BLaER1 treated with 17β-estradiol and CSF1 and Interleukin-3, amounts not matched to agents 10 nM and 100 nM (cell line): ENCODE measurements at regions not wholly inside any gene's neighbourhood (a gene's known extent, or its start where the extent isn't known, plus 50 kb on each side); places are given as distances from the start of the nearest gene placed in this dataset.

Experiments
- H3K27ac ChIP-seq, 11 experiments: shearing (Covaris generic); formaldehyde crosslinking; 2 replicates each; pipeline ENCODE4 v1.8.1; 2022
- H3K27me3 ChIP-seq, 11 experiments: shearing (Covaris generic); formaldehyde crosslinking; 2 replicates each; pipeline ENCODE4 v1.8.1; 2022
- H3K36me3 ChIP-seq, 11 experiments: shearing (Covaris generic); formaldehyde crosslinking; 2 replicates each; pipeline ENCODE4 v1.8.1; 2022
- H3K4me1 ChIP-seq, 10 experiments: shearing (Covaris generic); formaldehyde crosslinking; 2 replicates each; pipeline ENCODE4 v1.8.1; 2022
- H3K4me2 ChIP-seq, 11 experiments: shearing (Covaris generic); formaldehyde crosslinking; 2 replicates each; pipeline ENCODE4 v1.8.1; 2022
- H3K4me3 ChIP-seq, 10 experiments: shearing (Covaris generic); formaldehyde crosslinking; 2 replicates each; pipeline ENCODE4 v1.8.1; 2022
- H3K9ac ChIP-seq, 11 experiments: shearing (Covaris generic); formaldehyde crosslinking; 2 replicates each; pipeline ENCODE4 v1.8.1; 2022
- H3K9me3 ChIP-seq, 11 experiments: shearing (Covaris generic); formaldehyde crosslinking; replicated peaks in 1 of 11; 2 replicates each; pipeline ENCODE4 v1.8.1; 2022
- H4K20me1 ChIP-seq, 11 experiments: shearing (Covaris generic); formaldehyde crosslinking; 2 replicates each; pipeline ENCODE4 v1.8.1; 2022
- Cebpa-rat ChIP-seq, 11 experiments: shearing (Covaris generic); IDR thresholded peaks; 2 replicates each; pipeline ENCODE4 v1.8.1; 2022

GRCh38 chr11:134633276-134633675 is 221.2 kb upstream of the B3GAT1 start:
- TF ChIP-seq Cebpa-rat (IDR thresholded peaks at IDR 0.05), result no peak
- Histone ChIP-seq H3K4me2 (no peak overlapping the region), H3K4me1 (peaks cover 0 to 12% (median 3%) of the 10 kb centered on the region in 10 experiments; a peak in 8 of 20 replicates), H3K27me3 (no peaks in the 10 kb centered on the region), H3K27ac (no peak overlapping the region), H3K4me3 (no peak overlapping the region), H3K9ac (no peak overlapping the region), H3K9me3 (no peaks in the 10 kb centered on the region), H4K20me1 (peaks cover 0 to 8% (median 0%) of the 10 kb centered on the region in 11 experiments; a peak in 4 of 22 replicates), H3K36me3 (no peaks in the 10 kb centered on the region)

- Histone ChIP-seq H3K27ac (no peak overlapping the region), H3K9me3 (no peaks in the 10 kb centered on the region), H3K36me3 (no peaks in the 10 kb centered on the region), H3K4me2 (no peak overlapping the region), H3K27me3 (no peaks in the 10 kb centered on the region), H4K20me1 (peaks cover 0 to 8% (median 0%) of the 10 kb centered on the region in 11 experiments; a peak in 4 of 22 replicates), H3K4me1 (peaks cover 0 to 12% (median 3%) of the 10 kb centered on the region in 10 experiments; a peak in 8 of 20 replicates), H3K9ac (no peak overlapping the region), H3K4me3 (no peak overlapping the region)
- no peak for TF ChIP-seq Cebpa-rat (IDR thresholded peaks at IDR 0.05)
Observed at GRCh38 chr11:134632347-134633119, 220.5 kb upstream of the B3GAT1 start.

GRCh38 chr11:134630861-134631260 is 218.8 kb upstream of the B3GAT1 start:
- Histone ChIP-seq H3K9ac (no peak overlapping the region), H3K27me3 (no peaks in the 10 kb centered on the region), H3K4me3 (no peak overlapping the region), H3K9me3 (no peaks in the 10 kb centered on the region), H3K27ac (no peak overlapping the region), H3K36me3 (no peaks in the 10 kb centered on the region), H3K4me2 (no peak overlapping the region), H4K20me1 (peaks cover 0 to 8% (median 0%) of the 10 kb centered on the region in 11 experiments; a peak in 3 of 22 replicates), H3K4me1 (peaks cover 0 to 8% (median 2%) of the 10 kb centered on the region in 10 experiments; a peak in 8 of 20 replicates)
- no peak for TF ChIP-seq Cebpa-rat (IDR thresholded peaks at IDR 0.05)

DNA sequence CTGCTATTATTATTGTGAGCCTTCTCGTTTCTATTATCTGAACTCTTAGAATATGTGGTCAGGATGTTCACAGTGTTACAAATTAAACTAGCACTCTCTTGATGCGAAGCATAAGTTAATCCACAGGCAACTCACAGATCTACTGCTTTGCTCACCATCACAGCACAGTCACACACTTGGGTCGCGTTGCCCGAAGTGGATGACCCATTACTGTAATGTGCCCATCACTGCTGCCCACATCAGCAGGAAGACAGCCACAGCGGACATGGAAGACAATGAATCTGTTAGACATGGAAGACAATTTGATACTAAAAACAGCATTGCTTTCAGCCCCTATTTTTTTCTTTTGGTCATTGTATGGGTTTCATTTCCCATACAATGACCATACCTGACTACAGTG is 216.4 kb upstream of the B3GAT1 start:
- TF ChIP-seq Cebpa-rat (IDR thresholded peaks at IDR 0.05), result no peak
- Histone ChIP-seq H3K27me3 (no peaks in the 10 kb centered on the region), H3K9ac (no peak overlapping the region), H3K27ac (no peak overlapping the region), H3K4me1 (no peaks in the 10 kb centered on the region), H3K9me3 (no peaks in the 10 kb centered on the region), H3K4me3 (no peak overlapping the region), H4K20me1 (peaks cover 0 to 8% (median 0%) of the 10 kb centered on the region in 11 experiments; a peak in 2 of 22 replicates), H3K4me2 (no peak overlapping the region), H3K36me3 (no peaks in the 10 kb centered on the region)

GRCh38 chr11:134626032-134626431 is 214.0 kb upstream of the B3GAT1 start:
- Histone ChIP-seq H3K4me2 (no peak overlapping the region), H3K4me1 (no peaks in the 10 kb centered on the region), H3K4me3 (no peak overlapping the region), H3K9ac (no peak overlapping the region), H3K9me3 (no peaks in the 10 kb centered on the region), H3K27ac (no peak overlapping the region), H4K20me1 (no peaks in the 10 kb centered on the region; a peak in 1 of 22 replicates), H3K36me3 (no peaks in the 10 kb centered on the region), H3K27me3 (no peaks in the 10 kb centered on the region)
- no peak for TF ChIP-seq Cebpa-rat (IDR thresholded peaks at IDR 0.05)

DNA sequence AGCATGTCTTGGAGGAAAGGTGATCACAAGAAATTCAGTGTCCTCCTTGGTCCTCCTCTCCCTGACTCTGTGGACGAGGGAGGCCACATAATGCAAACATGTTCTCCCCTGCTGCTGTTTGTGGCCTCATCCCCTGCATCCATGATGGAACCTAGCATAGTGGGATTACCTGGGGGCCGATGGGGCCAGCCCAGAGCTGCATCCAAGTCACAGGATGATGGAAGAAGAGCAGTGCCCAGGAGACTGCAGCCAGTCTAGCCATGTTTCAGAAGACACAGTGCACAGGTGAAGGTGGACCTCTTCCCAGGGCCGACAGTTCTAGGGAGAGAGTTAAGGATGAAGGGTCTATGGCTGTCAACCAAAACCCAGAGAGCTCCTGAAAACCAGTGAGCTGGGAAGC is 213.6 kb upstream of the B3GAT1 start:
- TF ChIP-seq Cebpa-rat (IDR thresholded peaks at IDR 0.05), result no peak
- Histone ChIP-seq H3K27ac (no peak overlapping the region), H3K36me3 (no peaks in the 10 kb centered on the region), H4K20me1 (no peaks in the 10 kb centered on the region; a peak in 1 of 22 replicates), H3K4me2 (no peak overlapping the region), H3K27me3 (no peaks in the 10 kb centered on the region), H3K9me3 (no peaks in the 10 kb centered on the region), H3K9ac (no peak overlapping the region), H3K4me3 (no peak overlapping the region), H3K4me1 (no peaks in the 10 kb centered on the region)

GRCh38 chr11:134625151-134625550 is 213.1 kb upstream of the B3GAT1 start:
- Histone ChIP-seq H4K20me1 (no peaks in the 10 kb centered on the region; a peak in 1 of 22 replicates), H3K4me2 (no peak overlapping the region)

GRCh38 chr11:134624166-134624920 is 212.3 kb upstream of the B3GAT1 start:
- Histone ChIP-seq H4K20me1 (no peaks in the 10 kb centered on the region; a peak in 1 of 22 replicates), H3K4me3 (no peak overlapping the region), H3K4me1 (no peaks in the 10 kb centered on the region), H3K9me3 (no peaks in the 10 kb centered on the region), H3K4me2 (no peak overlapping the region), H3K27ac (no peak overlapping the region), H3K9ac (no peak overlapping the region), H3K27me3 (no peaks in the 10 kb centered on the region), H3K36me3 (no peaks in the 10 kb centered on the region)
- TF ChIP-seq Cebpa-rat (IDR thresholded peaks at IDR 0.05), result no peak

More at GRCh38 chr11:134625151-134625550, 213.1 kb upstream of the B3GAT1 start:
- TF ChIP-seq Cebpa-rat (IDR thresholded peaks at IDR 0.05), result no peak
- Histone ChIP-seq H3K9ac (no peak overlapping the region), H3K9me3 (no peaks in the 10 kb centered on the region), H3K4me3 (no peak overlapping the region), H3K27ac (no peak overlapping the region), H3K4me1 (no peaks in the 10 kb centered on the region), H3K27me3 (no peaks in the 10 kb centered on the region), H3K36me3 (no peaks in the 10 kb centered on the region)

DNA sequence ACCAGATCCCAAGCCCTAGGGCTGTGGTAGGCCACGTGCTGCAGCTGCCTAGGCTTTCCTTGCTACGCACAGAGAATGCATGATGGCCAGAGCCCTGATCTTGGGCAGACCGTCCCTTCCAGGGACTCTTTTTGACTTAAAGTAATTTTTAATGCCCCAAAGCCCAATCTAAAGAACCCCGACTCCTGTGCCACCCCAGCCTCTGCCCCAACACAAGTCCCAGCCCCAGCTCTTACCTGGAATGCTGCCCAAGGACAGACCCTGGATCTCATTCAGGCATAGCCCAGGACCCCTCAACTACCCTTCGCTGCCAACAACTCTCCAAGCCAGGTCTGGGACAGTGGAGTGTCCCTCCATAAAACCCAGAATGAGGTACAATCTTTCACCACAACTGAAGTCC is 211.7 kb upstream of the B3GAT1 start:
- H3K4me1 ChIP-seq, result no peaks in the 10 kb centered on the region
- H3K9ac ChIP-seq, result no peak overlapping the region
- no peak overlapping the region for H3K27ac ChIP-seq
- no peak for TF ChIP-seq Cebpa-rat (IDR thresholded peaks at IDR 0.05)
- H3K9me3 ChIP-seq, result no peaks in the 10 kb centered on the region
- H3K36me3 ChIP-seq, result no peaks in the 10 kb centered on the region
- H3K4me3 ChIP-seq, result no peak overlapping the region
- no peak overlapping the region for H3K4me2 ChIP-seq
- no peaks in the 10 kb centered on the region; a peak in 1 of 22 replicates for H4K20me1 ChIP-seq
- no peaks in the 10 kb centered on the region for H3K27me3 ChIP-seq
